ENCODE measurements at regions not wholly inside any gene's neighbourhood (a gene's known extent, or its start where the extent isn't known, plus 50 kb on each side); places are given as distances from the start of the nearest gene placed in this dataset.

DNA sequence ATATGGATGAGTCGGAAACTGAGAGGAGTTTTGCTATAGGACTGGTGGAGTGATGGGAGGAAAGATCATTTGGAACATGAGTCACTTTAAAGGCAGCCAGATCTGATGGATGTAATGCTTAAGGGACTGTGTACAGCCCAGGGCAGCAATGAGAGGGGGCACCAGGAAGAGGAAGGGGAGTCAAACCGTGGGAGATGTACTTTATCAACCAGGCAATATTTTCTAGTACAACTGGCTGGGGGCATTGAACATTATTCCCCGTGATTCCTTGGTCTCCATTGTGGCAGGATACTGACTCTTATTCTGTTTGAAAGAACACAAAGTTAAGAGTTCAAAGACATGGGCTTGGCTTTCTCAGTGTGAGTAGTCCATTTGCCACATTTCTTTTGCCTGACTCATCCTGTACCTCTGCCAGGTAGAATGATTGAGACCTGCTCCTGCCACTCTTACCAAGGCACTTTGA, 268.2 kb upstream of the NR5A2 start:
- Histone ChIP-seq H3K27me3 (ENCODE audit: control insufficient read depth in 1 of 2, insufficient read depth in 2 of 2, low read length in 2 of 2) (no peaks in the 10 kb centered on the region), H3K27ac (ENCODE audit: low read depth, low read length) (no peak overlapping the region), H3K9me3 (ENCODE audit: low read length) (no peaks in the 10 kb centered on the region), H3K36me3 (ENCODE audit: insufficient read depth, low read length) (no peaks in the 10 kb centered on the region), H3K4me1 (ENCODE audit: insufficient read depth, low read length) (no peaks in the 10 kb centered on the region), H3K4me3 (ENCODE audit: low read depth in 1 of 2, low read length in 2 of 2) (no peak overlapping the region), H3K9ac (ENCODE audit: low read length) (no peak overlapping the region)

DNA sequence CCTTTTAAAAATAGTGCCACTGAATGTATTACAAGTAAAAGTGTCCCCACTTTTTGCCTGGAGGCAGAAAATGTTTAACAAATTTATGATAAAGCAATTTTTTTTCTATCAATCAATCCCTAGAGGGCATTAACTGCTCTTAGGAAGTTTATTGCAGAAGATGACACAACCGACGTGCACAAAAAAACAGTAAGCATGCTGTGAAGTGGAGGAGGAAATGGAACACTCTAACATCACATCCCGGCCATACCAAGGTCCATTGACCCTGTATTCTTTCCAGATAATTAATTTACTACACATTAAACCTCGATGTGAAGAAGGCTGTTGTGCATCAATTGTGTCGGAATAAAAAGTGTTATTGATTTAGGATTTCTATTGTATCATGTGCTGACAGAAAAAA, 264.9 kb upstream of the NR5A2 start:
- no peaks in the 10 kb centered on the region for H3K27me3 ChIP-seq (ENCODE audit: control insufficient read depth in 1 of 2, insufficient read depth in 2 of 2, low read length in 2 of 2)
- H3K4me1 ChIP-seq (ENCODE audit: insufficient read depth, low read length): no peaks in the 10 kb centered on the region
- H3K27ac ChIP-seq (ENCODE audit: low read depth, low read length): no peak overlapping the region
- no peak overlapping the region for H3K4me3 ChIP-seq (ENCODE audit: low read depth in 1 of 2, low read length in 2 of 2)
- no peaks in the 10 kb centered on the region for H3K36me3 ChIP-seq (ENCODE audit: insufficient read depth, low read length)
- no peak overlapping the region for H3K9ac ChIP-seq (ENCODE audit: low read length)
- H3K9me3 ChIP-seq (ENCODE audit: low read length): no peaks in the 10 kb centered on the region

DNA sequence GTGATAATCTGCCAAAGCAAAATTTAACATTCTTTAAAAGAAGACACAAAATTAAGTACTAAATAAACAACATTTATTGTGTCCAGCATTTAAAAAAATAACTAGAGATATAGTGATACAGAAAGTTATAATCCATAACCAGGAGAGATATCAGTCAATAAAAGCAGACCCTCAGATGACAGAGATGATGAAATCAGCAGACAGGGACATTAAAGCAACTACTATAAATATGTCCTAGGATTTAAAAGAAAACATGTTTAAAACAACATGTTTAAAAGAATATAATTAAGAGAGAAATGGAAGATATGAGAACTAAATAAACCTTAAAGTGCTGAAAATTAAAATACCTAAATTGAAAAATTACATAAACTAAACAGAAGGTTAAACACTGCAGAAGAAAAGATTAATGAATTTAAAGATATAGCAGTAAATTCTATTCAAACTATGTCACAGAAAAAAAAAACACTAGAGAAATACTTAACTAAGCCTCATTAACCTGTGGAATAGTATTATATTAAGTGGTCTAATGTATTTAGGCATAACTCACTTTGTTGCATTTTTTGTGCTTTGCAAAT, 261.2 kb upstream of the NR5A2 start:
- Histone ChIP-seq H3K36me3 (ENCODE audit: insufficient read depth, low read length) (no peaks in the 10 kb centered on the region), H3K4me1 (ENCODE audit: insufficient read depth, low read length) (no peaks in the 10 kb centered on the region), H3K9me3 (ENCODE audit: low read length) (no peaks in the 10 kb centered on the region), H3K27ac (ENCODE audit: low read depth, low read length) (no peak overlapping the region), H3K27me3 (ENCODE audit: control insufficient read depth in 1 of 2, insufficient read depth in 2 of 2, low read length in 2 of 2) (no peaks in the 10 kb centered on the region), H3K9ac (ENCODE audit: low read length) (no peak overlapping the region), H3K4me3 (ENCODE audit: low read depth in 1 of 2, low read length in 2 of 2) (no peak overlapping the region)

DNA sequence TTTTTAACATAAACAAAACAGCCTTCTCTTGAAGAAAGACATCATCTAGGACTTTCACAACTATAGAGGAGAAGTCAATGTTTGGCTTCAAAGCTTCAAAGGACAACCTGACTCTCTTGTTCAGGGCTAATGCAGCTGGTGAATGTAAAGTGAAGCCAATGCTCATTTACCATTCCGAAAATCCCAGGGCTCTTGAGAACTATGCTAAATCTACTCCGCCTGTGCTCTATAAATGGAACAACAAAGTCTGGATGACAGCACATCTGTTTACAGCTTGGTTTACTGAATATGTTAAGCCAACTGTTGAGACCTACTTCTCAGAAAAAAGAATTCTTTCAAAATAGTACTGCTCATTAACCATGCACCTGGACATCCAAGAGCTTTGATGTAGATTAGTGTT, 259.8 kb upstream of the NR5A2 start:
- Histone ChIP-seq H3K27me3 (ENCODE audit: control insufficient read depth in 1 of 2, insufficient read depth in 2 of 2, low read length in 2 of 2) (no peaks in the 10 kb centered on the region), H3K4me1 (ENCODE audit: insufficient read depth, low read length) (no peaks in the 10 kb centered on the region), H3K27ac (ENCODE audit: low read depth, low read length) (no peak overlapping the region), H3K9ac (ENCODE audit: low read length) (no peak overlapping the region), H3K36me3 (ENCODE audit: insufficient read depth, low read length) (no peaks in the 10 kb centered on the region), H3K4me3 (ENCODE audit: low read depth in 1 of 2, low read length in 2 of 2) (no peak overlapping the region), H3K9me3 (ENCODE audit: low read length) (no peaks in the 10 kb centered on the region)

DNA sequence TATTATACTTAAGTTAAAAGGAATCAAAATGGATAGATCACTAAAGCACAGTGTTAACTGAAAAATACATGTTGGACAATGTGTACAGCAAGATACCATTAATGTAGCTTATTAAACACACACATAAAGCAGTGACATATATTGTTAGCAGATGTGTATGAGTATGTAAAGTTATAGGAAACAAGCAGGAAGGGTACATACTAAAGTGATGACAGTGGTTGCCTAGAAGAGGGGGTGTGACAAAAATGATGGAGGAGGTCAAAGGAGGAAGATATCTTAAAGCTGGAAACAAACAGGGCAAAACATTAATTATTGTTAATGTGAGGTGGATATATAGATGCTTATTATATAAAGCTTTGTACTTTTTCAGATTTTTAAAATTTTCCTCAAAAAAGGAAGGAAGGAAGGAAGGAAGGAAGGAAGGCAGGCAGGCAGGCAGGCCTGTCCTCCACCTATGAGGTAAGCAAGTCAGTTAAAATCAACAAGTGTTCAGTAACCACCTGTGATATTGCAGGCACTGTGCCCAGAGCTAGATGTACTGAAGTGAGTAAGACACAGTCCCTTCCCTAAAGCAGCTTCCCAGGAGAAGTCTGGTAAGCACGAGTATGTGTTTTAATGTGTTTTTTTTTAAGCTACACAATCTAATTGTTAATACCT, 252.9 kb upstream of the NR5A2 start:
- H3K27me3 ChIP-seq (ENCODE audit: control insufficient read depth in 1 of 2, insufficient read depth in 2 of 2, low read length in 2 of 2): no peaks in the 10 kb centered on the region
- H3K36me3 ChIP-seq (ENCODE audit: insufficient read depth, low read length): no peaks in the 10 kb centered on the region
- no peaks in the 10 kb centered on the region for H3K9me3 ChIP-seq (ENCODE audit: low read length)
- H3K4me1 ChIP-seq (ENCODE audit: insufficient read depth, low read length): no peaks in the 10 kb centered on the region
- no peak overlapping the region for H3K4me3 ChIP-seq (ENCODE audit: low read depth in 1 of 2, low read length in 2 of 2)
- H3K9ac ChIP-seq (ENCODE audit: low read length): no peak overlapping the region
- H3K27ac ChIP-seq (ENCODE audit: low read depth, low read length): no peak overlapping the region

DNA sequence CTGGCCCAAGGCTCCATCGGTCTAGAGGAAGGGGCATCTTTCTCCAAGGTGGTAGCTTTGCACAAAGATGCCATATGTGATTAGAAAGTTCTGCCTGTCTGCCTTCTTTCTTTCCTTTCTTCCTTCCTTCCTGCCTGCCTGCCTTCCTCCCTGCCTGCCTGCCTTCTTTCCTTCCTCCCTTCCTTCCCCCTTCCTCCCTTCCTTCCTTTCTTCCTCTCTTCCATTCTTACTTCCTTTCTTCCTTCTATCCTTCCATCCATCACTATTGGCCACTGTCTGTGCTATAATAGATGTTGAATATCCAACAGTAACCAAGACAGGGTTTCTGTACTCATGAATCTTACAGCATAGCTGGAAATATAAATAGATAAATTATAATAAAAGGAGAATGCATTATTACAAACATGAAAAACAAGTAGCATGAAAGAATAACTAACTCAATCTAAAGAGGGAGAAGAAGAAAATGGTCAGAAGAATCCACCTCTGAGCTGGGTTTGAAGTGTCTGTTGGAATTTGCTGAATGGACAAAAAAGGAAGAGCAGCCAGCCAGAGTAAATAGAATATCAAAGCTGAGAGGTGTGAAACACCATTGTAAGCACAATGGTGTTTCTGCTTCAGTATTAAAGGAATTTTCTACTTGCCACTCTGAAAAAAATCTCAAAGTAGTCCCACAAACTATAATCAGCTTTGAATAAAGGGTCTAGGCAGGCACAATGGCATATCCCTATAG, 250.6 kb upstream of the NR5A2 start:
- Histone ChIP-seq H3K27ac (ENCODE audit: low read depth, low read length) (no peak overlapping the region), H3K9ac (ENCODE audit: low read length) (no peak overlapping the region), H3K4me3 (ENCODE audit: low read depth in 1 of 2, low read length in 2 of 2) (no peak overlapping the region), H3K36me3 (ENCODE audit: insufficient read depth, low read length) (no peaks in the 10 kb centered on the region), H3K9me3 (ENCODE audit: low read length) (no peaks in the 10 kb centered on the region), H3K27me3 (ENCODE audit: control insufficient read depth in 1 of 2, insufficient read depth in 2 of 2, low read length in 2 of 2) (no peaks in the 10 kb centered on the region), H3K4me1 (ENCODE audit: insufficient read depth, low read length) (no peaks in the 10 kb centered on the region)

DNA sequence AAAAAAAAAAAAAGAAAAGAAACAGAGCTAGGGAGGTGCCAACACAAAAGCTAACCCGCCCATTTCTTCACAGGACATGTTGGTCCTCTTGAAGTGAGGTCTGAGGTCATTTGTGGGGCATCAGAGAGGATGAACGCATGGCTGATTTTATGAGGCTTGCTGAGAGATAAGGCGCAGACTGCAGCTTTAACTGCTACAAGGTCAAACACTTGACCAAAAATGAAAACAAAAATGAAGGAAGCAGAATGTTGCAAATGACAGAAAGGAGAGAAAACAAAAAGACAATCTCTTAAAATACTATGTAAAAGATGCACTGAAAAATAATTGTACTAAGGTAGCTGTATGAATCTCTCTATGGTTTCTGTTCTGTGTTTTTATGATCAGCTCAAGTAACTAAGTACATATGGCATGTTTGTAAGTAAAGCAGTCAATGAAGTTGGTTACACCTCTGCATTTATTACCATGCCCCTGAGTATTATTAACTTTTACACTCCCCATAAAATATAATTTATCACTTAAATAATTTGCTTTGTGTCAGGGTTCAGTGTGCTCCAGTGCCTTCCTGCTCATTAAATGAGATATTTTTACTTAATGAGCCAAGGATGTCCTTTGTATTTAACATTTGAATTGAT, 249.1 kb upstream of the NR5A2 start:
- no peak overlapping the region for H3K4me3 ChIP-seq (ENCODE audit: low read depth in 1 of 2, low read length in 2 of 2)
- H3K27me3 ChIP-seq (ENCODE audit: control insufficient read depth in 1 of 2, insufficient read depth in 2 of 2, low read length in 2 of 2): no peaks in the 10 kb centered on the region
- no peak overlapping the region for H3K9ac ChIP-seq (ENCODE audit: low read length)
- no peak overlapping the region for H3K27ac ChIP-seq (ENCODE audit: low read depth, low read length)
- no peaks in the 10 kb centered on the region for H3K36me3 ChIP-seq (ENCODE audit: insufficient read depth, low read length)
- H3K4me1 ChIP-seq (ENCODE audit: insufficient read depth, low read length): no peaks in the 10 kb centered on the region
- no peaks in the 10 kb centered on the region for H3K9me3 ChIP-seq (ENCODE audit: low read length)

DNA sequence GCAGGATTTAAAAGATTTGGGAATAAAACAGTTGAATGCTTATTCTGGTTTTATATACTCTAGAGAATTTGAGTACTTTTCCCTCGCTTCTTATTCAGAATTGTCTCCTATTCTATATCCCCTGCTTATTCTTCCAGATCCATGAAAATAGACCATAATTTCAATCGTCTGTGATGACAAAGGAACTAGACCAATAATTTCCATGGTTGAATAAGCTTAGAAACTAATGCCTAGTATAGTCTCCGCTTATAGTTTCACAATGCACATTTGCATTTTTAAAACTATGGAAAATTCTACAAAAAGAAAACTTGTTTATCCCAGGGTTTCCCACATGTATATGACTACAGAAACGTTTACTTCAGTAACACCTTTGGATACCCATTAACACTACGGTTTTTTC, 247.4 kb upstream of the NR5A2 start:
- no peaks in the 10 kb centered on the region for H3K9me3 ChIP-seq (ENCODE audit: low read length)
- no peak overlapping the region for H3K9ac ChIP-seq (ENCODE audit: low read length)
- H3K36me3 ChIP-seq (ENCODE audit: insufficient read depth, low read length): no peaks in the 10 kb centered on the region
- no peaks in the 10 kb centered on the region for H3K27me3 ChIP-seq (ENCODE audit: control insufficient read depth in 1 of 2, insufficient read depth in 2 of 2, low read length in 2 of 2)
- no peaks in the 10 kb centered on the region for H3K4me1 ChIP-seq (ENCODE audit: insufficient read depth, low read length)
- H3K4me3 ChIP-seq (ENCODE audit: low read depth in 1 of 2, low read length in 2 of 2): no peak overlapping the region
- H3K27ac ChIP-seq (ENCODE audit: low read depth, low read length): no peak overlapping the region

DNA sequence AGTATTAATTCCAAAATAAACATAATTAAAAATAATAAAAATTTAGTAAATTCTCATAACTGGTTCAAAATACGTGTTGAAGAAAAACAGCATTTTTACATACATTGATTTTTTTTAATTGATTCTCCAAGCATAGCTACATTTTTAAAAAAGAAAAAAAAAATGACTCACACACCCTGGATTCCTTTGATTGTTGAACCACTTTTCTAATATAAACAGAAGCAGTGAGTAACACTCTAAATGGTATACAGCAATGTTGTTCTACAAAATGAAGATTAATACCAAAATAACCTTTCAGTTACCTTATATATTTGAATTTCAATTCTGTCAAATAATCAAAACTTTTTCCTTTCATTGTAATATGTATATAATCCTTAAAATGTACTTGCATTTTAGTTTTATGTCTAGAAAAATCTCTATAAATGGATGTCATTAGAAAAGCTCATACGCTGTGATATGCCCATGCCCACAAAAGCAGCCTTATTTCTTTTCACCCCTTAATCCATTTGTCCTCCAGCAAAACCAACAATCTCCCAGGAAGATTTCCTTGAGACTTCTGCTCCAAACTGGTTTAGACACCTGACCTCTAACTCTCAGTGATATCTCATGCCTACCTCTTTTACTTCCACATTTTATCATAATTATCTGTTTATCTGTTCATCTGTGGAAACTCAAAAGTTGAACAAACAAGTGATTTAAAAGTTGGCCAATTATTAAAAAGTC, 246.4 kb upstream of the NR5A2 start:
- no peak overlapping the region for H3K27ac ChIP-seq (ENCODE audit: low read depth, low read length)
- no peaks in the 10 kb centered on the region for H3K27me3 ChIP-seq (ENCODE audit: control insufficient read depth in 1 of 2, insufficient read depth in 2 of 2, low read length in 2 of 2)
- no peak overlapping the region for H3K9ac ChIP-seq (ENCODE audit: low read length)
- H3K36me3 ChIP-seq (ENCODE audit: insufficient read depth, low read length): no peaks in the 10 kb centered on the region
- no peaks in the 10 kb centered on the region for H3K9me3 ChIP-seq (ENCODE audit: low read length)
- H3K4me3 ChIP-seq (ENCODE audit: low read depth in 1 of 2, low read length in 2 of 2): no peak overlapping the region
- H3K4me1 ChIP-seq (ENCODE audit: insufficient read depth, low read length): no peaks in the 10 kb centered on the region

DNA sequence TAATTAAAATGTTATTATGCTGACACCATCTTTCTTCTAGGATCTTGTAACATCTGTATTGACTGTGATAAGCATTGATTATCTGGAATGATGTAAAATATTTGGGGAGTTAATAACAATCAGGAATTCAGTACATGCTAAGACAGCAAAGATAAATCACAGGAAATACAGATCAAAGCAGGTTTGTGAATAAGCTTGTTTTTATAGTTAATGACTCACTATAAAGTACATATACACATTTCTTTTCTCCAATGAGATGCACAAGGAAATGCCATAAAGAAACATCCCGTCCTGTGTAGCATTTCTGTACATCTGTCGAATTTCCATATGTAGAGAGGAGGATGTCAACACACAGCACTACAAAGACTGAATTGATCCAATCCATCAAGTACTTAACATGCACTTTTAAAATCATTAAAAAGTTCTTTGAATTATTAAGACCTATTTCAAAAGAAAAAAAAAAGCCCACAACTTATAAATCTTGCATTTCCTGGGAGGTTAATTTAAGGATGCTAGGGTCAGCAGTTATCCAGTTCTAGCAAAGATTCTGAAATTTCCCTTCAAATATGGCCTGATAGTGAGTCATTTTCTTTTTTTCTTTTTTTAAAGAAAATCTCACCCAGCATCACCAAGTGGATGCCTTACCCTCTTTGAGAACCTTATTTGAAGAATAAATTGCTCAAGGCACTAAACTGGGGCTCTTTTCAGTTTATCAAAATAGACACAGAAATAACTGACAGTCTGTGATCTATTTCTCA, 243.2 kb upstream of the NR5A2 start:
- Histone ChIP-seq H3K27me3 (ENCODE audit: control insufficient read depth in 1 of 2, insufficient read depth in 2 of 2, low read length in 2 of 2) (no peaks in the 10 kb centered on the region), H3K27ac (ENCODE audit: low read depth, low read length) (no peak overlapping the region), H3K36me3 (ENCODE audit: insufficient read depth, low read length) (no peaks in the 10 kb centered on the region), H3K9me3 (ENCODE audit: low read length) (no peaks in the 10 kb centered on the region), H3K4me1 (ENCODE audit: insufficient read depth, low read length) (no peaks in the 10 kb centered on the region), H3K9ac (ENCODE audit: low read length) (no peak overlapping the region), H3K4me3 (ENCODE audit: low read depth in 1 of 2, low read length in 2 of 2) (no peak overlapping the region)

Data from muscle layer of colon (tissue), 2 donors.